ENCODE measurements at regions not wholly inside any gene's neighbourhood (a gene's known extent, or its start where the extent isn't known, plus 50 kb on each side); places are given as distances from the start of the nearest gene placed in this dataset.
"Not testable (repeated sequence)": the region's sequence is repeated elsewhere in the genome, so short reads cannot be mapped to it uniquely, and the experiment has no call there.

DNA sequence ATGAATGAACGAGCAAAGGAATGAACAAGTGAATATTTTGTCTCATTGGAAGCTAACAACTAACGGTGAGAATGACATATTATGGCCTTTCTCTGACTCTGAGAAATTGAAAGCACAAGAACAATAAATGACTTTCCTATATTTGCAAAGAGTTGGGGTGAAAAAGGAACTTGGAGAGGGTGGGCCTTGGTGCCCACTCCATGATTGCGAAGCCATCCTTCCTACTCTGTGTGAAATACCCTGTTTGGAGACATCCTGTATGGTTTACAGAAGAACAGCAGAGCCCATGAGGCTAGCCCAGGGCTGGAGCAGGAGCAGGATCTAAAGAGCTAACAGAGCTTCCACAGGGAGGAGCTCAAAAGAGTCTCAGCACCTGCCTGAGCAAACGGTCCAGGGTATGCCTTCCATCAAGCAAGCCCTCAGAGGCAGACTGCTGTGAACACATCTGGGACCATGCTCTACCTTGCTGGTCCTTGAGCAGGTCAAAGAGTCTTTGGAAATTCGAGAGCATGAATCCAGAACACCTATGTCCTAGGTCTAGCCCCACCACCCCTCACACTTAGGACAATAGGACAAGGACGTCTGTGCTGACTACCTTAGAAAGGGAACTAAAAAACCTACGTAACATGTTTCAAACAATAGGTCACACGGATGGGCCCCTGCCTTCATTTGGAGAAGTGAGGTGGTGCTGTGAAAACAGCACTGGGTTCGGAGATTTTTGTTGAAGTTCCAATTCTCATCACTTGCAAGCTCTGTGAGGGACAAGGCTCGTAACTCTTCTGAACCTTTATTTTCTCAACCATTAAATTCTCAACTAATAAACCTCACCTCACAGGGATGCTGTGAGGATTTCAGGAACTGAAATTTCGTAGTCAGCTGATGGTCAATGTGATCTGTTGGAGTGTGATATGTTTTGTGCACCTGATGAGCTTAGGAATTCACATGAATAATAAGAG lies 377.4 kb downstream of the RRAGC start:
- Histone ChIP-seq H3K4me3 (replicated peaks; ENCODE audit: low read depth, low read length) (no peak overlapping the region), H3K27me3 (replicated peaks; ENCODE audit: control insufficient read depth, insufficient read depth, low read length) (no peaks in the 10 kb centered on the region), H3K36me3 (ENCODE audit: control insufficient read depth, insufficient read depth, low read length) (no peaks in the 10 kb centered on the region)
- DNase-seq (ENCODE audit: extremely low read depth, insufficient read length): no peak
- TF ChIP-seq, protein P1, sequence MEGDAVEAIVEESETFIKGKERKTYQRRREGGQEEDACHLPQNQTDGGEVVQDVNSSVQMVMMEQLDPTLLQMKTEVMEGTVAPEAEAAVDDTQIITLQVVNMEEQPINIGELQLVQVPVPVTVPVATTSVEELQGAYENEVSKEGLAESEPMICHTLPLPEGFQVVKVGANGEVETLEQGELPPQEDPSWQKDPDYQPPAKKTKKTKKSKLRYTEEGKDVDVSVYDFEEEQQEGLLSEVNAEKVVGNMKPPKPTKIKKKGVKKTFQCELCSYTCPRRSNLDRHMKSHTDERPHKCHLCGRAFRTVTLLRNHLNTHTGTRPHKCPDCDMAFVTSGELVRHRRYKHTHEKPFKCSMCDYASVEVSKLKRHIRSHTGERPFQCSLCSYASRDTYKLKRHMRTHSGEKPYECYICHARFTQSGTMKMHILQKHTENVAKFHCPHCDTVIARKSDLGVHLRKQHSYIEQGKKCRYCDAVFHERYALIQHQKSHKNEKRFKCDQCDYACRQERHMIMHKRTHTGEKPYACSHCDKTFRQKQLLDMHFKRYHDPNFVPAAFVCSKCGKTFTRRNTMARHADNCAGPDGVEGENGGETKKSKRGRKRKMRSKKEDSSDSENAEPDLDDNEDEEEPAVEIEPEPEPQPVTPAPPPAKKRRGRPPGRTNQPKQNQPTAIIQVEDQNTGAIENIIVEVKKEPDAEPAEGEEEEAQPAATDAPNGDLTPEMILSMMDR (IDR thresholded peaks at IDR 0.05; ENCODE audit: insufficient read depth, low read length, poor library complexity, severe bottlenecking): no peak

DNA sequence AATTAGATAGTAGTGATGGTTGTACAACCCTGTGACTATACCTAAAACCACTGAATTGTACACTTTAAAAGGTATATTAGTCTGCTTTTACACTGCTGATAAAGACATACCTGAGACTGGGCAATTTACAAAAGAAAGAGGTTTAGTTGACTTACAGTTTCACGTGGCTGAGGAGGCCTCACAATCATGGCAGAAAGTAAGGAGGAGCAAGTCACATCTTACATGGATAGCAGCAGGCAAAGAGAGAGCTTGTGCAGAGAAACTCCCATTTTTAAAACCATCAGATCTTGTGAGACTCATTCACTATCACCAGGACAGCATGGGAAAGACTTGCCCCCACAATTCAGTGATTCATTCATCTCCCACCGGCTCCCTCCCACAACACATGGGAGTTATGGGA lies 379.9 kb downstream of the RRAGC start:
- H3K4me3 ChIP-seq (replicated peaks; ENCODE audit: low read depth, low read length); DNase-seq (ENCODE audit: extremely low read depth, insufficient read length); H3K27me3 ChIP-seq (replicated peaks; ENCODE audit: control insufficient read depth, insufficient read depth, low read length); H3K36me3 ChIP-seq (ENCODE audit: control insufficient read depth, insufficient read depth, low read length): not testable (repeated sequence)

DNA sequence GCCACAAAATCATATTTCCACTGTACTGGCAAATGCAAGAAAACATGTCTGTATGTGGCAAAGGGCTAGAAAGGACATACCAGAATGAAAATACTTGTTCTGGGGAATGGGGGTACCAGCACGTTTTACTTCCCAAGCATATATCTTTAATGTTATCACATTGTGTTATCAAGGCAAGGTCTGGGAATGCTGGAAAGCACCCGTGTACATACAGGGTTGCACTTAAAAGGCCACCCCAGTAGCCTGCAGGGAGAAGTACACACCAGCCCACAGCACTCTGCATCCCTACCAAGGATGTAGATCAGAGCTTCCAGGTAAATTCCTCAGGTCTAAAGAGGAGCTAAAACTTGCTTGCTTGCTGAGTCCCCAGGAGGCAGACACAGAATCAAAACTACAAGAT lies 381.8 kb downstream of the RRAGC start:
- DNase-seq (ENCODE audit: extremely low read depth, insufficient read length): no peak
- Histone ChIP-seq H3K36me3 (ENCODE audit: control insufficient read depth, insufficient read depth, low read length) (no peaks in the 10 kb centered on the region), H3K4me3 (replicated peaks; ENCODE audit: low read depth, low read length) (no peak overlapping the region), H3K27me3 (replicated peaks; ENCODE audit: control insufficient read depth, insufficient read depth, low read length) (no peaks in the 10 kb centered on the region)
- TF ChIP-seq, protein P1 (IDR thresholded peaks at IDR 0.05; ENCODE audit: insufficient read depth, low read length, poor library complexity, severe bottlenecking): no peak

DNA sequence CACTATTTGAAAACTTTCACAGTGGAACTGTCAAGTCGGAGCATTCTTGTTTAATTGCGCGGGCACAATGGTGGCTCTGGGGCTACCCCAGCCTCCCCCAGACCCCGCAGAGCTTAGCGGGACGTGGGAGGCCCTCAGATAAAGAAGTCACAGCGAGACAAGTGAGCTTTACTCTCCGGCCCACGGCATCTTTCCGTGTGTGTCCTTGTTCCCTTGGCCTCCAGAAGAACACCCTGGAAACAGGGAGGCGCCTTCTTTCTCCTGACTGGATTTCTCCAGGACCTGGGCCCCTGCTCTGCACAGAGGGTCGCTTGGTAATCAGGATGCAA lies 382.8 kb downstream of the RRAGC start:
- no peak for DNase-seq (ENCODE audit: extremely low read depth, insufficient read length)
- H3K36me3 ChIP-seq (ENCODE audit: control insufficient read depth, insufficient read depth, low read length): no peaks in the 10 kb centered on the region
- no peaks in the 10 kb centered on the region for H3K27me3 ChIP-seq (replicated peaks; ENCODE audit: control insufficient read depth, insufficient read depth, low read length)
- H3K4me3 ChIP-seq (replicated peaks; ENCODE audit: low read depth, low read length): peak overlapping the region; percentile 85
- TF ChIP-seq, protein P1 (IDR thresholded peaks at IDR 0.05; ENCODE audit: insufficient read depth, low read length, poor library complexity, severe bottlenecking): no peak

DNA sequence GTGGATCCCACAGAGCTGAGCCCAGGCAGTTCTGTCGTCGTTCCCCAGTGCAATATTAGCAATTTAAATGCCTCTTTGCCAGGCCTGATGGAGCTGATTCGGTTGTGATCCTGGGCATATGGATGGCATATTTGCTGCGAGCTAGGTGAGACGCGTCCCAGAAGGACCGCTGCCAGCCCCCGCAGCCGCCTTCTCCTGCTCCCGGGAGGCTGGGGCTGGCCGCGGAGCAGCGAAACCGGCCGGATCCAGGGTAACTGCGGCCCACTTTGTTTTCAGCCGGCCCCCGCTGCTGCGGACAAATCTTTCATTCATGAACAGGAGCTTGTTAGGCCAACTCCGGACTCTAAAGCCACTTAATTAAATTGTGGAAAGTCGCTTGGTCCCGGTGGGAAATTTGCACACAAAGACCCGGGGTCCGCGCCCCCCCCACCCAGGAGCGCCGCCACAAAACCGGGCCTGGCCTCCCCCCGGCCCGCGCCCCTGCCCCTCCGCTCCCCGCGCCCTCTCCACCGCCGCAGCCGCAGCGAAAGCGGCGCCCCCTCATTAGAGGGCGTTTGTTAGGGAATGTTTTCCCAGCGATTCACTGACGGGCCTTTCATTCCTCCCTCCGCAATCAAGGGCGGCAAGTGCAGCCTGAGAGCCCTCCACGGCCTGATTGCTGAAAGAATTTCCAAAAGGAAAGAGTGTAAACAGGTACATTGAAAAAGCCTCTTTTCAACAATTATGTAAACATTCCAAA lies 383.3 kb downstream of the RRAGC start:
- peak overlapping the region; percentile 85 for H3K4me3 ChIP-seq (replicated peaks; ENCODE audit: low read depth, low read length)
- DNase-seq (ENCODE audit: extremely low read depth, insufficient read length): peak; percentile 50
- TF ChIP-seq, protein P1 (IDR thresholded peaks at IDR 0.05; ENCODE audit: insufficient read depth, low read length, poor library complexity, severe bottlenecking): no peak
- no peaks in the 10 kb centered on the region for H3K36me3 ChIP-seq (ENCODE audit: control insufficient read depth, insufficient read depth, low read length)
- H3K27me3 ChIP-seq (replicated peaks; ENCODE audit: control insufficient read depth, insufficient read depth, low read length): no peaks in the 10 kb centered on the region

DNA sequence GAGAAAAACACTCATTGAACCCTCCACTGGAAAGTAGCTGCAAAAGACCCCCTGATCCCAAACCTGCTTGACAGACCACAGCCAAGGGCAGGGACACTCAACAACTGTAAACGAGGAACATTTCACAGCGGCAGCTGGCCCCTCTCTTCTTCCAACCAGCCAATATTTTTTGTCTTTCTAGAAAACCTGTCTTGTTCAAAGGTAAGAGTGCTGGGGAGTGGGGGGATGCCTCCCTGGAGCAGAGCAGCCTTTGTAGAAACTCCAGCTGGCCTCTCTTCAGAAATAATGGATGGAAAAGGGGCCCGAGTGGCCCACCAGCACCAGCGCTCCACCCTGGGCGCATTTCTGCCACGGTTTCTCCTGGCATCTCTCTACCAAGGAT lies 384.0 kb downstream of the RRAGC start:
- Histone ChIP-seq H3K27me3 (replicated peaks; ENCODE audit: control insufficient read depth, insufficient read depth, low read length) (no peaks in the 10 kb centered on the region), H3K4me3 (replicated peaks; ENCODE audit: low read depth, low read length) (peak overlapping the region; percentile 85), H3K36me3 (ENCODE audit: control insufficient read depth, insufficient read depth, low read length) (no peaks in the 10 kb centered on the region)
- TF ChIP-seq, protein P1 (IDR thresholded peaks at IDR 0.05; ENCODE audit: insufficient read depth, low read length, poor library complexity, severe bottlenecking): no peak
- peak; percentile 45 for DNase-seq (ENCODE audit: extremely low read depth, insufficient read length)

Data from GM06990 (cell line).